Astrocyte (in vitro differentiated cells and primary cell): ENCODE measurements at regions not wholly inside any gene's neighbourhood (a gene's known extent, or its start where the extent isn't known, plus 50 kb on each side); places are given as distances from the start of the nearest gene placed in this dataset.
"Not testable (repeated sequence)": the region's sequence is repeated elsewhere in the genome, so short reads cannot be mapped to it uniquely, and the experiment has no call there.

ENCODE experiments used
- EZH2 ChIP-seq: IDR thresholded peaks from 2 replicates; pipeline ENCODE4 v1.6.1; 2012; ENCODE audit warnings: mild to moderate bottlenecking, low read length, inconsistent platforms; ENCODE audit not compliant: insufficient read depth
- TF ChIP-seq, protein P1 (sequence below): IDR thresholded peaks from 2 replicates; pipeline ENCODE4 v1.5.1; 2011; ENCODE audit warnings: low read depth, mild to moderate bottlenecking, inconsistent platforms, low read length, moderate library complexity; ENCODE audit not compliant: insufficient read depth

DNA sequence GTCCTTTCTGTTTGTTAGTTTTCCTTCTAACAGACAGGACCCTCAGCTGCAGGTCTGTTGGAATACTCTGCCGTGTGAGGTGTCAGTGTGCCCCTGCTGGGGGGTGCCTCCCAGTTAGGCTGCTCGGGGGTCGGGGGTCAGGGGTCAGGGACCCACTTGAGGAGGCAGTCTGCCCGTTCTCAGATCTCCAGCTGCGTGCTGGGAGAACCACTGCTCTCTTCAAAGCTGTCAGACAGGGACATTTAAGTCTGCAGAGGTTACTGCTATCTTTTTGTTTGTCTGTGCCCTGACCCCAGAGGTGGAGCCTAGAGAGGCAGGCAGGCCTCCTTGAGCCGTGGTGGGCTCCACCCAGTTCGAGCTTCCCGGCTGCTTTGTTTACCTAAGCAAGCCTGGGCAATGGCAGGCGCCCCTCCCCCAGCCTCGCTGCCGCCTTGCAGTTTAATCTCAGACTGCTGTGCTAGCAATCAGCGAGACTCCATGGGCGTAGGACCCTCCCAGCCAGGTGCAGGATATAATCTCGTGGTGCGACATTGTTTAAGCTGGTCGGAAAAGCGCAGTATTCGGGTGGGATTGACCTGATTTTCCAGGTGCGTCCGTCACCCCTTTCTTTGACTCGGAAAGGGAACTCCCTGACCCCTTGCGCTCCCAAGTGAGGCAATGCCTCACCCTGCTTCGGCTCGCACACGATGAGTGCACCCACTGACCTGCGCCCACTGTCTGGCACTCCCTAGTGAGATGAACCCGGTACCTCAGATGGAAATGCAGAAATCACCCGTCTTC lies 2002.0 kb upstream of the CDH6 start:
- TF ChIP-seq, protein P1, sequence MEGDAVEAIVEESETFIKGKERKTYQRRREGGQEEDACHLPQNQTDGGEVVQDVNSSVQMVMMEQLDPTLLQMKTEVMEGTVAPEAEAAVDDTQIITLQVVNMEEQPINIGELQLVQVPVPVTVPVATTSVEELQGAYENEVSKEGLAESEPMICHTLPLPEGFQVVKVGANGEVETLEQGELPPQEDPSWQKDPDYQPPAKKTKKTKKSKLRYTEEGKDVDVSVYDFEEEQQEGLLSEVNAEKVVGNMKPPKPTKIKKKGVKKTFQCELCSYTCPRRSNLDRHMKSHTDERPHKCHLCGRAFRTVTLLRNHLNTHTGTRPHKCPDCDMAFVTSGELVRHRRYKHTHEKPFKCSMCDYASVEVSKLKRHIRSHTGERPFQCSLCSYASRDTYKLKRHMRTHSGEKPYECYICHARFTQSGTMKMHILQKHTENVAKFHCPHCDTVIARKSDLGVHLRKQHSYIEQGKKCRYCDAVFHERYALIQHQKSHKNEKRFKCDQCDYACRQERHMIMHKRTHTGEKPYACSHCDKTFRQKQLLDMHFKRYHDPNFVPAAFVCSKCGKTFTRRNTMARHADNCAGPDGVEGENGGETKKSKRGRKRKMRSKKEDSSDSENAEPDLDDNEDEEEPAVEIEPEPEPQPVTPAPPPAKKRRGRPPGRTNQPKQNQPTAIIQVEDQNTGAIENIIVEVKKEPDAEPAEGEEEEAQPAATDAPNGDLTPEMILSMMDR = not testable (repeated sequence)
- not testable (repeated sequence) for TF ChIP-seq EZH2
